H9 (cell line): ENCODE measurements at regions not wholly inside any gene's neighbourhood (a gene's known extent, or its start where the extent isn't known, plus 50 kb on each side); places are given as distances from the start of the nearest gene placed in this dataset.

ENCODE experiments used
- DNase-seq: peaks from one replicate; pipeline ENCODE4 v3.0.0-alpha.2; 2017
- H2AFZ ChIP-seq: one replicate; pipeline ENCODE4 v1.6.1; 2013; ENCODE audit warnings: mild to moderate bottlenecking, low read length, control low read depth, moderate library complexity
- H2AK5ac ChIP-seq: 2 replicates; pipeline ENCODE4 v1.6.1; 2013; ENCODE audit warnings: low read length, control low read depth, mixed read lengths; ENCODE audit not compliant: insufficient read length
- H2BK120ac ChIP-seq: one replicate; pipeline ENCODE4 v1.6.1; 2013; ENCODE audit warnings: low read depth, mild to moderate bottlenecking, low read length, control low read depth, inconsistent platforms; ENCODE audit not compliant: poor library complexity, severe bottlenecking
- H2BK12ac ChIP-seq: 2 replicates; pipeline ENCODE4 v1.6.1; 2013; ENCODE audit warnings: low read length, control low read depth, mixed read lengths, low read depth; ENCODE audit not compliant: insufficient read length
- H2BK15ac ChIP-seq: 2 replicates; pipeline ENCODE4 v1.6.1; 2013; ENCODE audit warnings: low read depth, low read length, control low read depth
- H2BK20ac ChIP-seq: one replicate; pipeline ENCODE4 v1.6.1; 2013; ENCODE audit warnings: low read depth, mild to moderate bottlenecking, low read length, control low read depth, inconsistent platforms; ENCODE audit not compliant: poor library complexity, severe bottlenecking
- H2BK5ac ChIP-seq: 2 replicates; pipeline ENCODE4 v1.6.1; 2013; ENCODE audit warnings: low read length, control low read depth, mixed read lengths; ENCODE audit not compliant: insufficient read length
- H3K14ac ChIP-seq: 2 replicates; pipeline ENCODE4 v1.6.1; 2013; ENCODE audit warnings: low read length, control low read depth; ENCODE audit not compliant: insufficient read depth
- H3K18ac ChIP-seq: 2 replicates; pipeline ENCODE4 v1.6.1; 2013; ENCODE audit warnings: low read depth, mild to moderate bottlenecking, mixed read lengths, low read length, control low read depth; ENCODE audit not compliant: insufficient read length
- H3K23ac ChIP-seq: 2 replicates; pipeline ENCODE4 v1.6.1; 2013; ENCODE audit warnings: low read length, control low read depth, mixed read lengths, low read depth; ENCODE audit not compliant: insufficient read length
- H3K23me2 ChIP-seq: 2 replicates; pipeline ENCODE4 v1.6.1; 2013; ENCODE audit warnings: low read depth, mild to moderate bottlenecking, mixed read lengths, low read length, control low read depth; ENCODE audit not compliant: insufficient read length, poor library complexity, severe bottlenecking
- H3K27ac ChIP-seq: 2 replicates; pipeline ENCODE4 v1.5.1; 2013; ENCODE audit warnings: low read length, control low read depth, mixed read lengths, low read depth; ENCODE audit not compliant: insufficient read length
- H3K27me3 ChIP-seq: 2 replicates; pipeline ENCODE4 v1.6.1; 2013; ENCODE audit warnings: low read length, control low read depth, inconsistent platforms; ENCODE audit not compliant: insufficient read depth
- H3K4ac ChIP-seq: 2 replicates; pipeline ENCODE4 v1.6.1; 2013; ENCODE audit warnings: low read depth, mild to moderate bottlenecking, control low read depth, inconsistent platforms, low read length, moderate library complexity
- H3K4me1 ChIP-seq: 2 replicates; pipeline ENCODE4 v1.6.1; 2013; ENCODE audit warnings: low read length, control low read depth, inconsistent platforms; ENCODE audit not compliant: insufficient read depth
- H3K4me2 ChIP-seq: 2 replicates; pipeline ENCODE4 v1.6.1; 2013; ENCODE audit warnings: low read length, control low read depth, mixed read lengths; ENCODE audit not compliant: insufficient read length, insufficient read depth
- H3K56ac ChIP-seq: 2 replicates; pipeline ENCODE4 v1.6.1; 2013; ENCODE audit warnings: low read depth, mild to moderate bottlenecking, mixed read lengths, low read length, control low read depth; ENCODE audit not compliant: insufficient read length
- H3K79me1 ChIP-seq: 2 replicates; pipeline ENCODE4 v1.6.1; 2013; ENCODE audit warnings: low read depth, mild to moderate bottlenecking, moderate library complexity, low read length, control low read depth, inconsistent platforms; ENCODE audit not compliant: insufficient read depth, poor library complexity, severe bottlenecking
- H3K79me2 ChIP-seq: 2 replicates; pipeline ENCODE4 v1.6.1; 2013; ENCODE audit warnings: low read length, control low read depth, inconsistent platforms; ENCODE audit not compliant: insufficient read depth
- H3K9ac ChIP-seq: 2 replicates; pipeline ENCODE4 v1.6.1; 2013; ENCODE audit warnings: low read length, control low read depth, mixed read lengths; ENCODE audit not compliant: insufficient read length; ENCODE audit errors: extremely low read depth
- H3K9me3 ChIP-seq: one replicate; pipeline ENCODE4 v1.6.1; 2013; ENCODE audit warnings: low read depth, low read length, inconsistent platforms; ENCODE audit not compliant: control insufficient read depth
- H3T11ph ChIP-seq: one replicate; pipeline ENCODE4 v1.6.1; 2013; ENCODE audit warnings: mild to moderate bottlenecking, low read length, control low read depth, inconsistent platforms
- H4K20me1 ChIP-seq: one replicate; pipeline ENCODE4 v1.6.1; 2013; ENCODE audit not compliant: control insufficient read depth, insufficient read length, insufficient read depth
- H4K5ac ChIP-seq: 2 replicates; pipeline ENCODE4 v1.6.1; 2013; ENCODE audit warnings: low read depth, mild to moderate bottlenecking, mixed read lengths, low read length, control low read depth; ENCODE audit not compliant: insufficient read length
- H4K8ac ChIP-seq: replicated peaks from 2 replicates; pipeline ENCODE4 v1.6.1; 2013; ENCODE audit warnings: low read length, control low read depth, mixed read lengths, low read depth; ENCODE audit not compliant: insufficient read length
- H4K91ac ChIP-seq: 2 replicates; pipeline ENCODE4 v1.6.1; 2013; ENCODE audit warnings: low read depth, mild to moderate bottlenecking, moderate library complexity, mixed read lengths, low read length, control low read depth; ENCODE audit not compliant: insufficient read length
- H3K27ac Mint-ChIP-seq, 3 experiments: 2 replicates in 2 of 3; 3 replicates in 1 of 3; pipeline ENCODE4 v1.8.0; 2020 to 2021; ENCODE audit warnings: mixed read lengths in 3 of 3, mild to moderate bottlenecking in 1 of 3, moderate library complexity in 1 of 3
- H3K27me3 Mint-ChIP-seq: 2 replicates; pipeline ENCODE4 v1.8.0; 2021; ENCODE audit warnings: low read depth, mild to moderate bottlenecking, moderate library complexity, mixed read lengths
- H3K36me3 Mint-ChIP-seq, 3 experiments: 2 replicates in 2 of 3; 3 replicates in 1 of 3; pipeline ENCODE4 v1.8.0; 2020 to 2021; ENCODE audit warnings: low read depth in 3 of 3, mixed read lengths in 3 of 3; ENCODE audit not compliant: insufficient read depth in 1 of 3
- H3K4me1 Mint-ChIP-seq, 2 experiments: 2 replicates each; pipeline ENCODE4 v1.8.0; 2020; ENCODE audit warnings: mixed read lengths in 2 of 2
- H3K4me3 Mint-ChIP-seq, 2 experiments: 2 replicates in 1 of 2; 3 replicates in 1 of 2; pipeline ENCODE4 v1.8.0; 2020 to 2021; ENCODE audit warnings: mild to moderate bottlenecking in 2 of 2, mixed read lengths in 2 of 2, moderate library complexity in 1 of 2
- H3K9me3 Mint-ChIP-seq, 2 experiments: 2 replicates in 1 of 2; 3 replicates in 1 of 2; pipeline ENCODE4 v1.8.0; 2020; ENCODE audit warnings: mild to moderate bottlenecking in 2 of 2, mixed read lengths in 2 of 2, moderate library complexity in 1 of 2
- CTCF ChIP-seq: fragments of 200-600 bp; sonication (generic); conservative IDR thresholded peaks from 3 replicates; pipeline ENCODE4 v1.8.0; 2021; ENCODE audit warnings: antibody characterized with exemption, mild to moderate bottlenecking

GRCh38 chr4:179977378-179977777 is 2265.8 kb upstream of the TENM3 start:
- Histone ChIP-seq H3K56ac (no peak overlapping the region), H3K27ac (no peak overlapping the region), H3K4me1 (no peaks in the 10 kb centered on the region), H2AFZ (no peak overlapping the region), H3K79me1 (no peaks in the 10 kb centered on the region), H4K8ac (no peak overlapping the region), H3K9me3 (no peaks in the 10 kb centered on the region), H3K9ac (no peak overlapping the region), H3K27me3 (no peaks in the 10 kb centered on the region), H2BK120ac (no peak overlapping the region), H3K23ac (no peak overlapping the region), H4K5ac (no peak overlapping the region), H2BK20ac (no peak overlapping the region), H2BK15ac (no peak overlapping the region), H4K20me1 (no peaks in the 10 kb centered on the region), H3K4ac (no peak overlapping the region), H2AK5ac (no peak overlapping the region), H3T11ph (no peak overlapping the region), H2BK12ac (no peak overlapping the region), H4K91ac (no peak overlapping the region), H3K4me2 (no peak overlapping the region), H3K14ac (no peak overlapping the region), H3K79me2 (no peaks in the 10 kb centered on the region), H3K18ac (no peak overlapping the region), H3K23me2 (no peaks in the 10 kb centered on the region), H2BK5ac (no peak overlapping the region)
- H3K27ac Mint-ChIP-seq = no peak overlapping the region
- TF ChIP-seq CTCF = no peak
- no peaks in the 10 kb centered on the region for H3K4me1 Mint-ChIP-seq
- no peak for DNase-seq
- H3K36me3 Mint-ChIP-seq = no peaks in the 10 kb centered on the region
- peaks cover 0 to 2% of the 10 kb centered on the region in 2 experiments; a peak in 2 of 5 replicates for H3K9me3 Mint-ChIP-seq
- no peaks in the 10 kb centered on the region for H3K27me3 Mint-ChIP-seq
- H3K4me3 Mint-ChIP-seq = no peak overlapping the region
